DOHH2 (cell line): ENCODE measurements at regions not wholly inside any gene's neighbourhood (a gene's known extent, or its start where the extent isn't known, plus 50 kb on each side); places are given as distances from the start of the nearest gene placed in this dataset.
"Not testable (repeated sequence)": the region's sequence is repeated elsewhere in the genome, so short reads cannot be mapped to it uniquely, and the experiment has no call there.

ENCODE experiments used
- H3F3A ChIP-seq: fragments of 200-600 bp; sonication (generic), shearing (Covaris generic); 2 replicates; pipeline ENCODE4 v1.6.0; 2016; ENCODE audit warnings: antibody characterized with exemption, mild to moderate bottlenecking; ENCODE audit not compliant: control insufficient read depth, insufficient read depth
- H3K27ac ChIP-seq: fragments of 200-600 bp; sonication (generic); 2 replicates; pipeline ENCODE4 v1.5.1; 2014; ENCODE audit warnings: low read depth, mild to moderate bottlenecking, low read length, moderate library complexity
- H3K27me3 ChIP-seq: fragments of 200-600 bp; sonication (generic); 2 replicates; pipeline ENCODE4 v1.6.1; 2014; ENCODE audit warnings: mild to moderate bottlenecking, low read length, mixed read lengths; ENCODE audit not compliant: control insufficient read depth
- H3K36me3 ChIP-seq: fragments of 200-600 bp; sonication (generic); 2 replicates; pipeline ENCODE4 v1.6.1; 2014; ENCODE audit warnings: mild to moderate bottlenecking, low read length, moderate library complexity, mixed read lengths; ENCODE audit not compliant: control insufficient read depth
- H3K4me1 ChIP-seq: fragments of 200-600 bp; sonication (generic); 2 replicates; pipeline ENCODE4 v1.6.1; 2014; ENCODE audit warnings: mild to moderate bottlenecking, low read length, mixed read lengths; ENCODE audit not compliant: control insufficient read depth
- H3K4me2 ChIP-seq: fragments of 200-600 bp; sonication (generic); 2 replicates; pipeline ENCODE4 v1.6.0; 2014; ENCODE audit warnings: mild to moderate bottlenecking, low read length, moderate library complexity
- H3K4me3 ChIP-seq: fragments of 200-600 bp; sonication (generic); 2 replicates; pipeline ENCODE4 v1.5.1; 2014; ENCODE audit warnings: mild to moderate bottlenecking, low read length, mixed read lengths
- H3K79me2 ChIP-seq: fragments of 200-600 bp; sonication (generic); 2 replicates; pipeline ENCODE4 v1.6.1; 2014; ENCODE audit warnings: mild to moderate bottlenecking, low read length, mixed read lengths; ENCODE audit not compliant: control insufficient read depth
- H3K9me2 ChIP-seq: fragments of 200-600 bp; sonication (generic); replicated peaks from 2 replicates; pipeline ENCODE4 v1.6.1; 2014; ENCODE audit warnings: mild to moderate bottlenecking, low read length, mixed read lengths; ENCODE audit not compliant: control insufficient read depth
- H3K9me3 ChIP-seq: fragments of 200-600 bp; sonication (generic); 2 replicates; pipeline ENCODE4 v1.6.1; 2014; ENCODE audit warnings: antibody characterized with exemption, low read length, mixed read lengths; ENCODE audit not compliant: control insufficient read depth, insufficient read depth
- H4K20me1 ChIP-seq: fragments of 200-600 bp; sonication (generic); 2 replicates; pipeline ENCODE4 v1.6.0; 2014; ENCODE audit warnings: low read depth, mild to moderate bottlenecking, antibody characterized with exemption, low read length, moderate library complexity; ENCODE audit not compliant: control insufficient read depth, insufficient read depth
- CTCF ChIP-seq: fragments of 200-600 bp; sonication (generic); IDR thresholded peaks from one replicate; pipeline ENCODE4 v1.5.1; 2014; ENCODE audit warnings: antibody characterized with exemption, mild to moderate bottlenecking, low read depth, low read length; ENCODE audit not compliant: poor library complexity, severe bottlenecking
- EZH2phosphoT487 ChIP-seq: fragments of 200-600 bp; sonication (generic); IDR thresholded peaks from 2 replicates; pipeline ENCODE4 v1.6.1; 2017; ENCODE audit warnings: borderline replicate concordance, mild to moderate bottlenecking, antibody characterized with exemption, low read length, moderate library complexity, mixed read lengths

- 0 out of 2 replicates have a peak, but pooled peaks cover 2% of the 10 kb centered on the region for H3K9me3 ChIP-seq
- H3K27me3 ChIP-seq, result no peaks in the 10 kb centered on the region
- no peaks in the 10 kb centered on the region for H3K9me2 ChIP-seq
- H3K36me3 ChIP-seq, result no peaks in the 10 kb centered on the region
- H3K79me2 ChIP-seq, result no peaks in the 10 kb centered on the region
- no peak overlapping the region for H3K27ac ChIP-seq
- TF ChIP-seq CTCF (no peak), EZH2phosphoT487 (no peak)
- H3K4me1 ChIP-seq, result no peaks in the 10 kb centered on the region
- no peak overlapping the region for H3K4me3 ChIP-seq
- H3K4me2 ChIP-seq, result no peak overlapping the region
- H3F3A ChIP-seq, result no peaks in the 10 kb centered on the region
- H4K20me1 ChIP-seq, result no peaks in the 10 kb centered on the region
Observed at GRCh38 chr7:33794959-33795358, 110.4 kb upstream of the BMPER start.

- Histone ChIP-seq H3F3A (no peaks in the 10 kb centered on the region), H3K4me1 (no peaks in the 10 kb centered on the region), H3K27ac (no peak overlapping the region), H3K9me2 (no peaks in the 10 kb centered on the region), H3K27me3 (no peaks in the 10 kb centered on the region), H3K9me3 (0 out of 2 replicates have a peak, but pooled peaks cover 2% of the 10 kb centered on the region), H3K79me2 (no peaks in the 10 kb centered on the region), H3K4me3 (no peak overlapping the region), H3K4me2 (no peak overlapping the region), H4K20me1 (no peaks in the 10 kb centered on the region), H3K36me3 (no peaks in the 10 kb centered on the region)
- no peak for TF ChIP-seq EZH2phosphoT487
- TF ChIP-seq CTCF, result no peak
Observed at GRCh38 chr7:33796538-33796937, 108.8 kb upstream of the BMPER start.

- not testable (repeated sequence) for H3K4me3 ChIP-seq, H3K36me3 ChIP-seq, H3K27ac ChIP-seq, H3K4me2 ChIP-seq, H3K9me2 ChIP-seq, H3K4me1 ChIP-seq, H3K9me3 ChIP-seq, H3K79me2 ChIP-seq, H4K20me1 ChIP-seq, H3F3A ChIP-seq, H3K27me3 ChIP-seq
Observed at GRCh38 chr7:33797512-33797911, 107.8 kb upstream of the BMPER start.

- Histone ChIP-seq H3K36me3 (no peaks in the 10 kb centered on the region), H3K9me2 (no peaks in the 10 kb centered on the region), H3K79me2 (no peaks in the 10 kb centered on the region), H3K4me1 (no peaks in the 10 kb centered on the region), H3K4me2 (no peak overlapping the region), H3K9me3 (0 out of 2 replicates have a peak, but pooled peaks cover 2% of the 10 kb centered on the region), H3K27ac (no peak overlapping the region), H4K20me1 (no peaks in the 10 kb centered on the region), H3K27me3 (no peaks in the 10 kb centered on the region), H3F3A (no peaks in the 10 kb centered on the region), H3K4me3 (no peak overlapping the region)
- no peak for TF ChIP-seq EZH2phosphoT487
Observed at GRCh38 chr7:33798686-33799325, 106.5 kb upstream of the BMPER start.
